ENCODE measurements at regions not wholly inside any gene's neighbourhood (a gene's known extent, or its start where the extent isn't known, plus 50 kb on each side); places are given as distances from the start of the nearest gene placed in this dataset.

DNA sequence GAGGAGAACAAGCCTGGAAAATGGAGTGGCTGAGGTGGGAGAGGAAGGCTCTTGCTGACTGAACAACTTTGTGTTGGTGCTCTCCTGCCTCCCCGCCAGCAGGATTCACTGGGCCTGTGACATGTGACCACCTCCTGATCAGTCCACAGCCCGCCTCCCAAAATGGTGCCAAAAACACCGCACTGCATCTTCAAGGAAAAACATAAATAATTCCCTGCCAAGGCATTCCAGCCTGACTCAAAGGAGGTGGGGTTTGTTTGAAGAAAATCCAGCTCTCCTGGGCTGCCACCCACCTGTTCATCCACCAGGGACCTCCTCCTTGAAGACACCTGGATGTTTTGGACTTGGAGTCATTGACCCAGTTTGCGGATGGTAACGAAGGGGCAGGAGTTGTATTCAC lies 83.8 kb upstream of the PIWIL1 start:
- WGBS, 2 donors: 76 to 84% methylated on average over 5 of the region's 5 CpGs
- no peak for DNase-seq

DNA sequence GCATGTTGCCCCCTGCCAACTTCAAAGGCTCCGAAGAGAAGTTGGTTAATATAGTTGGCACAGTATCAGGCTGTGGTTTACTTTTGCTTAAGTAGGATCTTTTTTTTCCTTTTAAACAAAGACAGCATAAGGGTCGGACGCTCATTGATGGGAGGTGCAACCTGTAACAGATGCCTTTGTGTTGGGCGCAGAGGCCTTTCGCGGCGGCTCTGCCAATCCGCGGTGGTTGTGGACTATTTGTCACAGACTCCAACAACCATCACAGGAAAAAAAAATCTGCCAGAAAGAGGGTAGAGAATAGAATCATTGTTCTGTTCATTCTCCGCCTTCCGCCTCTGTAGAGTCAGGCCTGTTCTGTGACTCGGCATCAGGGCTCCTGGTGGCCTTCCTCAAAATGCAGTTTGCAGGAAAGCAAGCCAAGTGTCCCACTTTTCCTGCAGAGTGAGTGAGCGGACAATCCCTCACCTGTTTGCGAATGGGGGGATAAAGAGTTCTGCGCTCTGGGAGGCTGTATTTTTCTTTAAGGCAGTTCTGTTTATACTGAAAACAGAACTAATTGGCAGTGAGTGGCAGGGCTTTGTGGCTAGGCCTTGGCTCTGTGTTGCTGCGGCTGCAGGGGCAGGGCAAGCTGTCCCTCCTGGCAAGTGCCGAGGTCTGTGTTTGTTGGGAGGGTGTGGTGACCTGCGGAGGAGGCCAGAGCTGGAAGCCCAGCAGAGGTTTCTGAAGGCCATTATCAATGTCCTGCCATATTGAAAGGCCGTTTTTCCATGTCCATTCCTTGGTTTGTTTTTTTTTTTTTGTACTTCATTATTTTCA lies 83.0 kb upstream of the PIWIL1 start:
- DNase-seq (peak in 1 of 2 donors; percentile 42), ATAC-seq (ENCODE audit: low FRiP score in 2 of 2) (no peak)
- WGBS, 2 donors: 72 to 82% methylated on average over 19 of the region's 19 CpGs
- H3K9me3 ChIP-seq: peaks cover 0 to 4% (median 0%) of the 10 kb centered on the region in 4 donors
- no peak overlapping the region for H3K4me3 ChIP-seq
- TF ChIP-seq POLR2A (IDR thresholded peaks at IDR 0.05) (no peak), EP300 (IDR thresholded peaks at IDR 0.05) (no peak), POLR2AphosphoS5 (IDR thresholded peaks at IDR 0.05) (no peak)
- TF ChIP-seq, protein P1, sequence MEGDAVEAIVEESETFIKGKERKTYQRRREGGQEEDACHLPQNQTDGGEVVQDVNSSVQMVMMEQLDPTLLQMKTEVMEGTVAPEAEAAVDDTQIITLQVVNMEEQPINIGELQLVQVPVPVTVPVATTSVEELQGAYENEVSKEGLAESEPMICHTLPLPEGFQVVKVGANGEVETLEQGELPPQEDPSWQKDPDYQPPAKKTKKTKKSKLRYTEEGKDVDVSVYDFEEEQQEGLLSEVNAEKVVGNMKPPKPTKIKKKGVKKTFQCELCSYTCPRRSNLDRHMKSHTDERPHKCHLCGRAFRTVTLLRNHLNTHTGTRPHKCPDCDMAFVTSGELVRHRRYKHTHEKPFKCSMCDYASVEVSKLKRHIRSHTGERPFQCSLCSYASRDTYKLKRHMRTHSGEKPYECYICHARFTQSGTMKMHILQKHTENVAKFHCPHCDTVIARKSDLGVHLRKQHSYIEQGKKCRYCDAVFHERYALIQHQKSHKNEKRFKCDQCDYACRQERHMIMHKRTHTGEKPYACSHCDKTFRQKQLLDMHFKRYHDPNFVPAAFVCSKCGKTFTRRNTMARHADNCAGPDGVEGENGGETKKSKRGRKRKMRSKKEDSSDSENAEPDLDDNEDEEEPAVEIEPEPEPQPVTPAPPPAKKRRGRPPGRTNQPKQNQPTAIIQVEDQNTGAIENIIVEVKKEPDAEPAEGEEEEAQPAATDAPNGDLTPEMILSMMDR (IDR thresholded peaks at IDR 0.05): no peak
- no peaks in the 10 kb centered on the region for H3K36me3 ChIP-seq
- no peaks in the 10 kb centered on the region for H3K4me1 ChIP-seq
- no peak overlapping the region for H3K27ac ChIP-seq
- no peaks in the 10 kb centered on the region for H3K27me3 ChIP-seq

More for the DNA sequence above, 83.8 kb upstream of the PIWIL1 start:
- peaks cover 0 to 4% (median 0%) of the 10 kb centered on the region in 4 donors for H3K9me3 ChIP-seq
- no peak for ATAC-seq (ENCODE audit: low FRiP score in 2 of 2)
- no peak overlapping the region for H3K27ac ChIP-seq
- no peaks in the 10 kb centered on the region for H3K27me3 ChIP-seq
- no peak overlapping the region for H3K4me3 ChIP-seq
- TF ChIP-seq POLR2A (IDR thresholded peaks at IDR 0.05) (no peak), POLR2AphosphoS5 (IDR thresholded peaks at IDR 0.05) (no peak), EP300 (IDR thresholded peaks at IDR 0.05) (no peak)
- TF ChIP-seq, protein P1 (IDR thresholded peaks at IDR 0.05): no peak
- H3K36me3 ChIP-seq: no peaks in the 10 kb centered on the region
- H3K4me1 ChIP-seq: no peaks in the 10 kb centered on the region

DNA sequence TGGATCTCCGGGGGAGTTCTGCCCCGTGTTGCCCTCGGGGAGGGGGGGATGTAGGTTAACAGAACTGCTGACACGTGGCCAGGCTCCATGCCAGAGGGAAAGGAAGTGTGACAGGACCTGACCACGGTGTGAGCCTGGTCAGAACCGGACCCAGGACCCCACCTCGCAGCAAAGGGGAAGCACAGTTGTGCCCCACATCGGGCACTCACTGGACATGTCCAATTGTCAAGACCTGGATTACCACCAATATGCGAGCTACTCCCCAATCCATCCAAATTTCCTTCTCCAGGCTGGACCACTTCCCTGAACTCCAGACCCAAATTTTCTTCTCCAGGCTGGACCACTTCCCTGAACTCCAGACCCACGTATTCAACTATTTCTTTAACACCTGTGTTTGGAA lies 78.8 kb upstream of the PIWIL1 start:
- 74 to 80% methylated on average over 10 of the region's 10 CpGs for WGBS, 2 donors
- DNase-seq (no peak), ATAC-seq (ENCODE audit: low FRiP score in 2 of 2) (no peak)
- Histone ChIP-seq H3K27ac (no peak overlapping the region), H3K27me3 (no peaks in the 10 kb centered on the region), H3K36me3 (no peaks in the 10 kb centered on the region), H3K4me3 (no peak overlapping the region), H3K9me3 (no peaks in the 10 kb centered on the region), H3K4me1 (no peaks in the 10 kb centered on the region)
- no peak for TF ChIP-seq EP300 (IDR thresholded peaks at IDR 0.05)
- no peak for TF ChIP-seq POLR2AphosphoS5 (IDR thresholded peaks at IDR 0.05)
- TF ChIP-seq, protein P1 (IDR thresholded peaks at IDR 0.05): no peak
- TF ChIP-seq POLR2A (IDR thresholded peaks at IDR 0.05): no peak

DNA sequence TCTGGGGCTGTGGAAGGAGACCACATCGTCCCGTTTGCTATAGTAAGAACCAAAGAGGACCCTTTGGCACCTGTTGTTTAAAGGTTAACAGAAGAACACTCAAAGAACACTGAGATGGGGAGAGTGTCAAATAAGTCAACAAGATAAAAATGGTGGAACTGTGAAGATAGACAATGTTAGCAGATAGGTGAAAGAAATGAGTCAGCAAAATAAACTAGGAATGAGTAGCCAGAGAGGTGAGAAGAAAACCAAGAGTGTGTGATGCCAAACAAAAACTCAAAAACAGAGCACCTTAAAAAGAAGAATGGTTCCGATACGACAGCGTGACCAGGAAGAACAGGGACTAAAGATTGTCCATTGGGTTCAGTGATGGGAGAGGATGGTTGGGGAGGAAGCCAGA lies 74.7 kb upstream of the PIWIL1 start:
- H3K4me1 ChIP-seq: no peaks in the 10 kb centered on the region
- TF ChIP-seq, protein P1 (IDR thresholded peaks at IDR 0.05): no peak
- TF ChIP-seq POLR2A (IDR thresholded peaks at IDR 0.05) (no peak), POLR2AphosphoS5 (IDR thresholded peaks at IDR 0.05) (no peak), EP300 (IDR thresholded peaks at IDR 0.05) (no peak)
- H3K4me3 ChIP-seq: no peak overlapping the region
- DNase-seq (no peak), ATAC-seq (ENCODE audit: low FRiP score in 2 of 2) (no peak)
- no peaks in the 10 kb centered on the region for H3K27me3 ChIP-seq
- H3K27ac ChIP-seq: no peak overlapping the region
- 72 to 77% methylated on average over 5 of the region's 5 CpGs for WGBS, 2 donors
- no peaks in the 10 kb centered on the region for H3K9me3 ChIP-seq
- H3K36me3 ChIP-seq: no peaks in the 10 kb centered on the region

DNA sequence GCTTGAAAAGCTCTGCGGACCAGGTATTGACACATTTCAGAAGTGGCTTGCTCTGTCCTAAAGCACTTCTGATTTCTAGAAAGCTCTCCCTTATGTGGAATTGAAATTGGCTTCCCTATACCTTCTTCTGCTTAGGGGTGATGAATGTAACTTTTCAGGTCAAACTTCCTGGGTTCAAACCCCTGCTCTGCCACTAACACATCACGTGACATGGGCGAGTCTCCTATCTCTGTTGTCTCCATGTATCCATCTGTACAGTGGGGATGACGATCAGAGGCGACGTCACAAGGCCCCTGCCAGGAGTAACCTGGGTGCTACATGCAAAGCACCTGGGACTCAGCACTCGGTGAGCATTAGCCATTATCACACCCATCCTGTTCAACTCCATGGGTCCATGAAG lies 73.7 kb upstream of the PIWIL1 start:
- Histone ChIP-seq H3K4me1 (no peaks in the 10 kb centered on the region), H3K4me3 (no peak overlapping the region), H3K27me3 (no peaks in the 10 kb centered on the region), H3K36me3 (no peaks in the 10 kb centered on the region), H3K27ac (no peak overlapping the region), H3K9me3 (no peaks in the 10 kb centered on the region)
- DNase-seq (no peak), ATAC-seq (ENCODE audit: low FRiP score in 2 of 2) (no peak)
- TF ChIP-seq, protein P1 (IDR thresholded peaks at IDR 0.05): no peak
- no peak for TF ChIP-seq POLR2A (IDR thresholded peaks at IDR 0.05)
- no peak for TF ChIP-seq POLR2AphosphoS5 (IDR thresholded peaks at IDR 0.05)
- 64 to 67% methylated on average over 7 of the region's 7 CpGs for WGBS, 2 donors
